ENCODE measurements at regions not wholly inside any gene's neighbourhood (a gene's known extent, or its start where the extent isn't known, plus 50 kb on each side); places are given as distances from the start of the nearest gene placed in this dataset.

DNA sequence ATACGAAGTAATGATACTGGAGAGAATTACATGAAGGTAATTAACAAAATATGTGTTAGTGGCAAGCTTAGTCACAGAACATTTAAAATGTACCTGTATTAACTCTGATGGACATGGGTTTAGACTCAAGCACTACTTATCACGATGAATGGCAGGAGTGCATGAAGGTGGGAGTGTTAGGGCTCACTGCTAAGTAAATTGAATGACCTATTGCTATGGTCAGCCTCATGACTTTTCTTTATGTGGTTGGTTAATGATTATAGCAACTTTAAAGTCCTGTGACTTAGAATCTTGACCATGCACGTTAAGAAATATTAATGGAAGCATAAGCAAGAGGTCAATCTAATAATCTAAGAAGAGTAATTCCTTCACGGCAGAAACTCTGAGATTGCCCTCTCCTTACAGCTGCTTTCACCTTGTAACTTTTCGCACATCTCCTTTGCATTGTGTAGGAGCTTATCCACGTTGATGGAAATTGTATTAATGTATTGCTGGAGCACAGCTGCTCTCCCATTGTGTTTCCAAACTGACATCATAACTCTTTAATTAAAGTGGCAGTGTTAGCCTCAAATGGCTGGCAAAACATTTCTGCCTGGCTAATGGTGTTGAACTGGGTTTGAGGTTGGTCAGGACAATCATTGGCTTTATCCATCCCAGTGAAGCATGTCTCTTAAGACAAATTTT, 114.5 kb downstream of the RXFP2 start:
- intact Hi-C loops (cut with DNase I) = no loop called here
- no peak for DNase-seq (ENCODE audit: low spot score)

DNA sequence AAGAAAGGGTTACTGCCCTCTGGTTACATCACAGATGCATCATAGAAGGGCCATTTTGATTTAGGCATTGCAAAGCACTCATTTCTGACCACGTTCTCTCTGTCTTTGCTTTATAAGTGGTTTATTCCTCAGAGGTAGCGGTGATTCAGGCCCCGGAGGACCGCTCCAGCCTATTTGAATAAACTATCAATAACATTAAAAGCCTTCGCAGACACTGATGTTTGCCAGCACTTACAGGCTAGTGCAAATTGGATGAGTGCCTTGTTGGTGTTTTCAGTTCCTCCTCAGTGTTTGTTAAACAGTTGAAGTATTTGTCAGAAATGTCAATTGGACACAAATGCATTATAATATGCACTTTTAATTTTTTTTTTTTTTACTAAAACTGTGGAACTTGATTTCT, 120.2 kb downstream of the RXFP2 start:
- DNase-seq (ENCODE audit: low spot score) = no peak
- intact Hi-C loops (cut with DNase I) = no loop called here

DNA sequence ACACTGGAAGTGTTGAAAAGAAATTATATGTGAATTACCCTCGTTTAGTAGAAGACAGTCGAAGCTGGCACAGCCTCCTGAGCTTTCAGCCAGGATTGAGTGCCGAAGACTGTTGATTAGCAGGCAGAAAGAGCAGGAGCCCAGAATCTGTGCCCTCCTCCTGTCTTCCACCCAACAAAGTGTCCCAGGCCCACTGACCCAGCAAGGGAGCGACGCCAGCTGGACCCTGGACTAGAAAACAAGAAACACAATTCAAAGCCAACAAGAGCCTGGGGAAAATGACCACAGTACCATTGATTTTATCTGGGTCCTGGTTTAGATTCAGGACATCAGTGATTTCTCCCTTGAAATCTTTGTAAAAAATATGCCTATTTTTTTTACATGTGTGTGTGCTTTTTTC, 120.7 kb downstream of the RXFP2 start:
- DNase-seq (ENCODE audit: low spot score) = no peak
- intact Hi-C loops (cut with DNase I) = no loop called here

DNA sequence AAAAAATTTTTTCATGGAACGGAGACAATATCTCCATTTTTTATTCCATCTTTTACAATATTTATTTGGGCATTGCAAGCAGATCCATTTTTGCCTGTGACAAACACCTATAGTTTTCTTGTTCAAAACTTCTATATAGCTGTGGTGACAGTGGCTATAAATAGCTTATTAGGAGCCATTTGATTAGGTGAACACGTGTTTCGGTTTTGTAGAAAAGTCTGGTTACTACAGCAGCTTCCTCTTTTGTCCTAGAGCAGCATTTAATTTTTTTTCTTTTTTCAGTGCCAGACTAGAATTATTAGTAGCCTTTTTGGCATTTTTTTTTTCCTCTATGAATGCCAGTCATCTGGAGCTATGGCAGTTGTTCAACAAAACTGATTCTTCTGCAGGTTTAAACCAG, 123.5 kb downstream of the RXFP2 start:
- intact Hi-C loops (cut with DNase I) = no loop called here
- DNase-seq (ENCODE audit: low spot score) = no peak

DNA sequence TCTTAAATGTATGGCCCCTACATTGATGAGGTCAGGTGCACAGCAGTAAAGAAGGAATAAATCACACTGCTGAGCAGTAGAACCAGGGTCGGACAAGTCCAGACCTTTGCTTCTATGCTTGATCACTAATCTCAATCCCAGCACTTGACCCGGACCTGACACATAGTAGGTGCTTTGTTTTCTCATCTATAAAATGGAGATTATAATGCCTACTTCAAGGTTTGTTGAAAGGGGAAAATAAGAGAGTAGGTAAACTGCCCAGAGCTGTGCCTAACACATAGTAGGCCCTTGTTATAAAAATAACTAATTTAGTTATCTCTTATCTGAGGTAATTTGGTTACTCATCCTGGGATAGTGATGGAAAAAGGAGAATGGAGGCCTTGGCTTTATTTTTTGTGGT, 125.0 kb downstream of the RXFP2 start:
- no peak for DNase-seq (ENCODE audit: low spot score)
- intact Hi-C loops (cut with DNase I) = no loop called here

DNA sequence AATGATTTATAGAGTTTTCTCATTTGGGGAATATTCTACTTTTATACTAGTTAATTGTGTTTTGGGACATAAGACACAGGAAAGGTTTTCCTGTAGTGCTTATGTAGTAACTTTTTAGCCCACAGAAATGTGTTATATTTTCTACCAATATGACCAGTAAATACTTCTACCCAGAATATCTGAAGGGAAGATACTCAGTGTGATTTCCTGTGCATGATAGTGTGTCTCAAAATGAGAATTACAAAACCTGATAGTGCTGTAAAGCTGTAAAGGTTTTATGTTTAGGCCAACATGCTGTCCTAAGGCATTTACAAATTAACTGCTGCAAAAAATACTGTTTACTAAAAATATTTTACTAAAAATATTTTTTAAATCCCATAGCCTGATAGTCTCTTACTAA, 126.8 kb downstream of the RXFP2 start:
- intact Hi-C loops (cut with DNase I) = no loop called here
- no peak for DNase-seq (ENCODE audit: low spot score)

DNA sequence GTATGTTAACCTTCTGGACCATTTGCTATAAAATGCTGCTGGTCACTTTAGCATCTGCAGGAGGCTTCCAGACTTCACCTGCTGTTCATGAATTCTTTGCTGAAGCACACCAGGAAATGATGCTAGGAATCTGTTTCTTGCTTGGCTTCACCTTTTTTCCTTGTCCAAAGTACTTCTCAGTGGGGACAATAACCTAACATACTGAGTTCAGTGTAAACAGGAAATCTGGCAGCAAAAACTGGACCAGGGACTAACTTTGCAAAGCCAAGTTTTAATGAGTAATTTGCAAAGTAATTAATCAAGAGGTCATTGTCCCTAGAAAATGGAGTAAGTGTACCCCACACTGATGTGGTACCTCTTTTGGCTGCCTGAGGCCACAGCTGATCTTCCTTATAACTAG, 128.4 kb downstream of the RXFP2 start:
- no peak for DNase-seq (ENCODE audit: low spot score)
- intact Hi-C loops (cut with DNase I) = no loop called here

DNA sequence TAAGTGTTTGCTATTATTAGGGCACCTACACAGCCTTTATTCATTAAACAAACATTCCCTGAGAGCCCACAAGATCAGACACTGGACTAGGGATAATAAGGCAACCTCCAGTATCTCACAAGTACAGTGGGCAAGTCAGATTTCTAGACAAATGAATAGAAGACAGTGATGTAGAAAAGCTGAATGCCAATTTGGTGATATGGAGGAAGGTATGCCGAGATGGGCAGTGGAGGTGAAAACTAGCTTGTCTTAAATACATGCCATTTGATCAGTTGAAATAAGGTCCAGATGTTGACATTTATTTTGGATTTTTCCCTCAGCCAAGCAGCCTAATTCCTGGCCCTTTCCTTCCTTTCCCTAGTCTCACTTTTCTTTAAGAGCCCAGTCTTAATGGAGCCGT, 130.3 kb downstream of the RXFP2 start:
- intact Hi-C loops (cut with DNase I) = no loop called here
- DNase-seq (ENCODE audit: low spot score) = no peak

DNA sequence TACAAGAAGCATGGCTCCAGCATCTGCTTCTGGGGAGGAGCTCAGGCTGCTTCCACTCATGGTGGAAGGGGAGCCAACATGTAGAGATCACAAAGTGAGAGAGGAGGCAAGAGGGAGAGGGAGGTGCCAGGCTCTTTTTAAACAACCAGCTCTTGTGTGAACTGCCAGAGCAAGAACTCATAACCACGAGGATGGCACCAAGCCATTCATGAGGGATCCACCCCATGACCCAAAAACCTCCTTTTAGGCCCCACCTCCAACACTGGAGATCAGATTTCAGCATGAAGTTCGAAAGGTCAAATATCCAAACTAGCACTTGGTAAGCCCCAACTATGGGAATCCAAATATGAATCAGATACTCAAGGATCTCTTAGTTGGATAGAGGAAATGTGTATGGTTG, 131.2 kb downstream of the RXFP2 start:
- intact Hi-C loops (cut with DNase I) = no loop called here
- no peak for DNase-seq (ENCODE audit: low spot score)

DNA sequence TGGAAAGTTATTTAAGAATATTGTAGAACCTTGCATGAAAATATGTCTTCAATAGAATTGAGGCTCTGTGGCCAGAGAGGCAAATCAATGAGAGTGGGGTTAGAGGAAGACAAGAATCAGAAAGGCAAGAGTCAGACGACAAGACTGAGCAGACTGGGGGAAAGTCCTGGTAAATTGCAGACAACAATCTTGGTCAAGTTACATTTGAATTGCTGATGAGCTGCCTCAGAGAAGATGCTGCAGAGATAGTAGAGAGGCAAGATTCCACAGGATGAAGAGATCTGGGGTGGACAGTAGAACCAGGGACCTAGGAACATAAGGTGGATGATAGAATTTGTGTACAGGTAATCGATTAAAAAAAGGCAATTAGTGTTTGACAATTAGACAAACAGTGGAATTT, 133.8 kb downstream of the RXFP2 start:
- no peak for DNase-seq (ENCODE audit: low spot score)
- intact Hi-C loops (cut with DNase I) = no loop called here

DNA sequence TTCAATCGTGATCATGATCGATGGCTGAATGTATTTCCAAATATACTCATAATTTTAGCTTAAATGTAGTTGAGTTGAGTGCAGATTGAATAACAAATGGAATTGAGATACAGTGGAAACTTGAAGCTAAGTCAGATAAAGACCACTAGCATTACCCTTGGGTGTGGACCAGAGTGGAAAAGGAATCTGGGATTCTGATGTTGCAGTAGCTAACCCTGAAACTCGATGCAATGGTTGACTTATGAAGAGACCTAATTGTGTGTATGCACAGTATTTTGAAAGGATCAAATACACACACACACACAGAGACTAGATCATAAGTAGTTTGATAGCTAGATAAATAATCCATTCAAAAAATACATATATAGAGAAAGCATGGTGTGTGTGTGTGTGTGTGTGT, 135.8 kb downstream of the RXFP2 start:
- intact Hi-C loops (cut with DNase I) = no loop called here
- DNase-seq (ENCODE audit: low spot score) = no peak

DNA sequence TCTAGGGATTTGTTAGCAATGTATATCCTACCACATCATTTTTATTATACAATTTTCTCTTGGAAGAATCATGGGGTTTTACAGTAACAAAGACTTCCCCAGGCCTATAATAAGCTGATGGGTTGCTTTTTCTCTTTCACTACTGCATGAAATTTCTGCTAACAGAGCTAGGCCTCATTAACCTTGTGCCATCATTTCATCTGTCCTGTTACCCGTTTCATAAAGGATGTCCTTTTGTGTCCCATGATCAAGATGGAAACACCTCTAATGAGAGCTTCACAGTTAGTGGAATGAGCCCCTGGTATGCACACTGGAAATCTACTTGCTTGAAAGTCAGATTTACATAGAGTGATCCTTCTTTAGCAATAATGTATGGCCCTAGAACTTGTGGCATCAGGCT, 138.7 kb downstream of the RXFP2 start:
- no peak for DNase-seq (ENCODE audit: low spot score)
- intact Hi-C loops (cut with DNase I) = no loop called here

DNA sequence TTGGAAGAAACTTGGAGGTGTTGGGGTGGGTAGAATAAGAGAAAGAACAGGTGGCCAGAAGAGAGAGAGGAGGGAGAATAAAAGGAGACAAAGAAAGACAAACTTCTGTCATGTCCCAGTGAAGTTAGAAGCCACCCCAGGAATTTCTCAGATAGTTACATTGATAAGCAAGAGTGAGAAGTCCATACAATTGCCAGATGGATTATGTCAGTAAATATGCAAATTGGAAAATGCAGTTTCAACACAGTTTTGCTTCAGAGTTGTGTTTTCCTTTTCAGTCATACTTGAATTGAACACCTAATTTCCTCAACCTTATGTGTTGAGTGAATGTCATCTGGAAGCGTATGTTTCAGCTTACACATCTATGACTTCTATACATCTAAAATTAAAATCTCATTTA, 139.2 kb downstream of the RXFP2 start:
- DNase-seq (ENCODE audit: low spot score) = no peak
- intact Hi-C loops (cut with DNase I) = no loop called here

DNA sequence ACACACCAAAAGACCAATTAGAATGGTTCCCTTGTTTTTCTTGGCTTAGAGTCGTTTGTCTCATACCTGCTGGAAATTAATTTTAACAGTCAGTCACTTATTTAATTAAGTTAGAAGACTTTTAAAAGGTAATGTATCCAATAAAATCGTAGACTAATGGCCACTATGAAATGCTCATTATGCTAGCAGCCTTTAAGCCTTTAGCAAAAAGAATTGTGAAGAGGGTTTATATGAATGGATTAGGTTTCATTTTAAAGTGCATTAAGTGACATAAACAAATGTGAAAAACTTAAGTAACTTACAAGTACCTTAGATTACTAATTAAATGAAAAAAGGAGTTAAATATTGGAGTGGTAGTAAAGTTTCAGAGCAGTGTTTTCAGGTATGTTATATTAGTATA, 139.6 kb downstream of the RXFP2 start:
- no peak for DNase-seq (ENCODE audit: low spot score)
- intact Hi-C loops (cut with DNase I) = no loop called here

DNA sequence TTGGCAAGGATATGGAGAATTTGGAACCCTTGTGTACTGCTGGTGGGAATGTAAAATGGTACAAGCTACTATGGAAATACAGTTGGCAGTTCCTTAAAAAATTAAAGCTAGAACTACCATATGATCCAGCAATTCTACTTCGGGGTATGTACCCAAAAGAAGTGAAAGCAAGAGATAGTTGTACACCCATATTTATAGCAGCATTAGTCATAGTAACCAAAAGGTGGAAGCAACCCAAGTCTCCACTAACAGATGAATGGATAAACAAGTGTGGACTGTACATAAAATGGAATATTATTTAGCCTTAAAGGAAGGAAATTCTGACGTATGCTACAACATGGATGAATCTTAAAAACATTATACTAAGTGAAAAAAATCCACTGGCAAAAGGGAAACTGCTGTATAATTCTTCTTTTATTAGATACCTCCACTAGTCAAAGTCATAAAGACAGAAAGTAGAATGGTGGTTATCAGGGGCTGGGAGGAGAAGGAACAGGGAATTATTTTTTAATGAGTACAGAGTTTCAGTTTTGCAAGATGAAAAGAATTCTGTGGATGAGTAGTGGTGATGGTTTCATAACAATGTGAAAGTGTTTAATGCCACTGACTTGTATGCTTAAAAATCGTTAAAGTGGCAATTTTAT, 141.6 kb downstream of the RXFP2 start:
- intact Hi-C loops (cut with DNase I) = no loop called here
- no peak for DNase-seq (ENCODE audit: low spot score)

DNA sequence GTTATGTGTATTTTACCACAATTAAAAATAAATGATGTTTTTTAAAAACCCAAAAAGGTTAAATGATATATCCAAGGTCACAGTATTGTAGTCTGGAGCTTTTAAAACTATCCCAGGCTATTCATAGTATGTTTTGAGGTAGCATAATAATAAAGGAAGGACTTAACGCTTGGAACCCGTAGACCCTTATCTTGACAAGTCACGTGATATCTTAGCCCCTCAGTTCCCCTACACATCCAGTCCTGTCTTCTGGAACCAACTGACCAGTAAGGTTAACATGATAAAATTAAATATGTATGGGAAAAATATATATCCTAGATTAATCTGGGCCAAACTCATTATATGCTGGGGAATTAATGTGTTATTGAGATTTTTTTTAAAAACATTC, 142.2 kb downstream of the RXFP2 start:
- DNase-seq (ENCODE audit: low spot score) = no peak
- intact Hi-C loops (cut with DNase I) = no loop called here

DNA sequence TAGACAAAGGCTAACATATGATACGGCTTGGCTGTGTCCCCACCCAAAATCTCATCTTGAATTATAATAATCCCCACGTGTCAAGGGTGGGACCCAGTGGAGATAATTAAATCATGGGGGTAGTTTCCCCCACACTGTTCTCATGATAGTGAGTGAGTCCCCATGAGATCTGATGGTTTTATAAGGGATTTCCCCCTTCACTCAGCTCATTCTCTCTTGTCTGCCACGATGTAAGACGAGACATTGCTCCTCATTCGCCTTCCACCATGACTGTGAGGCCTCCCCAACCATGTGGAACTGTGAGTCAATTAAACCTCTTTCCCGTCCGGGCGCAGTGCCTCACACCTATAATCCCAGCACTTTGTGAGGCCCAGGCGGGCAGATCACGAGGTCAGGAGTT, 143.5 kb downstream of the RXFP2 start:
- intact Hi-C loops (cut with DNase I) = no loop called here
- DNase-seq (ENCODE audit: low spot score) = no peak

DNA sequence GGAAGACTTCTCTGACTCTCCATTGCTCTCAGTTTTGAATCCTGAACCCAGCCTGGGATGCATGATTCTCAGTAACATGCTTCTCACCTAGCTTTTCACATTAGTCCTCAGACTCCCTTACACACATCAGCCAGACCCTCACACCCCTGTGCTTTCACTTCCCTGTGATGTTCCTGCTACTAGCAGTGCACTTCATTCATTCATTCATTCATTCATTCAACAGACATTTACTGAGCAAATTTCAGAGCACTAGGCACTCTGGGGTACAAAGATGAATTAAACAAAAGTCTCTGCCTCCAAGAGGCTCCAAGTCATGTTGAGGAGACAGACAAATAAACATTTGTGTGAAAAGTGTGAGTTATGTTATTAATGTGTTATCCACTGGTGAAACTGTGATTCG, 145.2 kb downstream of the RXFP2 start:
- no peak for DNase-seq (ENCODE audit: low spot score)
- intact Hi-C loops (cut with DNase I) = no loop called here

DNA sequence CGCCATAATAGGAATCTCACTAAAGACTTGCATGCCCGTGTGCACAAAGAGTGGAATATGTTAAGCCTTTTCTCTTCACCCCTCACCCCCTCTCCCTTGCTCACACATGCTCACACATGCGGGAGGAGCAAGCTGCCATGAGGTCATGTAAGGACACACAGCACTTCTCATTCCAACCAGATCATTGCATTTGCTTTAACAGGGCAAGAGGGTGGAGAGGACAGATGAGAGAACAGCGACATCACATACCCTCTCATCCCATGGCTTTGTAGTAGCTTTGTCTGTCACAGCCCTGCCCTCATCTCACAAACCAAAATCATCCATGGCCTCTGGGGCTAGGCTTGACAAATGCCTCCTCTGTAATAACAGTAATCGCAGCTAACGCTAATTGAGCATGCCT, 145.6 kb upstream of the FRY start:
- DNase-seq (ENCODE audit: low spot score) = no peak
- intact Hi-C loops (cut with DNase I) = no loop called here

DNA sequence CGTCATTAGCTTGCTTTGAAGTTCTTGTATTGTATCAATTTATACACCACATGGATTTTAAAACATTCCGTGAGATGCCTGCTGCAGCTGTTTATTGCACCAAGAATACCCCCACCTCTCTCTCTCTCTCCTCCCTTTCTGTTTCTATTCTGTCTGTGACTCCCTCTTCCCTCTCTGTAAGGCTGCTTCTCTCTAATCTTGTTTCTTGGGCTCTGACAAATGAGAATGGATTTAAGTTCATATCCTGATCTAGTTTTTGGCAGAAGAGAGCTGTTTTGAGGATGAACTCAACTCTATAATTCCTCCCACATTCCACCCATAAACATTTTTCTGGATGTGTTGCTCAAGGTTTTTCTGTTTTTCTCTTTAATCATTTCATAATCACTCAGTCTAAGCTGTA, 144.3 kb upstream of the FRY start:
- DNase-seq (ENCODE audit: low spot score) = no peak
- intact Hi-C loops (cut with DNase I) = no loop called here

DNA sequence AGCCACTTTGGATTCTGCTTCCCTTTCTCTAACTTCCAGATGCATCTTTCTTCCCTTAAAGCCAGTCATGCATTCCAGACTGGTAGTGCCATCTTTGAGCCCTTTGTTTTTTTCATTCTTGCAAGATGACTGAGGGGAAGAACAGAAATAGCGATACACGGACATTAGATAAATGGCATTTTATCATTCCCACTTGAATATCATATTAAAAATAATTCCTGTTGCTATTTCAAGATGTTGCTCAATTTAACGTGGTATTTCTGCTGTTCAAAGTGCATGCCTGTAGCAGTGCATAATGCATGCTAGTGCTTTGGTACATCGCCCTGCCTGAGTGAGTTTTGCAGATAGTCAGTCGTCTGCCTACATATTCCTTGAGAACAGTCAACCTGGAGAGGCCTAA, 140.6 kb upstream of the FRY start:
- intact Hi-C loops (cut with DNase I) = loop anchor here (2.0 kb wide), 1 partner anchor 40 kb away; no protein-coding TSS in a partner anchor
- DNase-seq (ENCODE audit: low spot score) = no peak

DNA sequence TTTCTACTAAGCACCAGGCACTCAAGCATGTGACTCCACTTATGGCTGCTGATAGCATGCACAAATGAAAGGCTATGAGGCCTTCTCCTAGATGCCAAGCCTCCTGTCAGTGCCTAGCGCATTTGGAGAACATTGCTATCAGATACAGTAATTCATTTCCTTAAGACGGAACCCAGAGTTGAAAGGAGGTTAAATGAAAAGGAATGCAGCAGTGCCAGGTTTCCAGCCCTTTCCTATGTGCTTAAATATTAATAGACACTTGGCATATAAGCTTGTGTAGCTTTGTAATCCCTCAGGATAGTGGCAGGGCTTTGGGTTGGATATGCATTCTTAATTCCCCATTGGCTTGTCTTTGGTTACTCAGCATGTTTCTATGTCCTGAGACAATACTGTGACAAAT, 140.1 kb upstream of the FRY start:
- no peak for DNase-seq (ENCODE audit: low spot score)
- intact Hi-C loops (cut with DNase I) = loop anchor here (2.0 kb wide), 1 partner anchor 41 kb away; no protein-coding TSS in a partner anchor
